ENCODE measurements at regions not wholly inside any gene's neighbourhood (a gene's known extent, or its start where the extent isn't known, plus 50 kb on each side); places are given as distances from the start of the nearest gene placed in this dataset.

- CTCF ChIA-PET, result no interaction called here
- Histone ChIP-seq H3F3A (ENCODE audit: low read length, unreplicated experiment) (no peaks in the 10 kb centered on the region), H3K4me3 (ENCODE audit: low read length) (no peak overlapping the region), H3K9me2 (replicated peaks; ENCODE audit: low read length) (no peaks in the 10 kb centered on the region), H3K9me3 (ENCODE audit: low read length) (no peaks in the 10 kb centered on the region), H3K4me2 (ENCODE audit: low read length) (no peak overlapping the region), H3K9ac (ENCODE audit: low read length) (no peak overlapping the region), H3K27me3 (ENCODE audit: low read length) (no peaks in the 10 kb centered on the region), H4K20me1 (ENCODE audit: low read length) (no peaks in the 10 kb centered on the region), H3K4me1 (ENCODE audit: insufficient read depth, low read length) (no peaks in the 10 kb centered on the region), H3K79me2 (ENCODE audit: low read length) (no peaks in the 10 kb centered on the region), H3K27ac (ENCODE audit: low read length) (no peak overlapping the region), H3K36me3 (ENCODE audit: low read depth, low read length) (no peaks in the 10 kb centered on the region), H2AFZ (ENCODE audit: low read length) (no peak overlapping the region)
- intact Hi-C loops (cut with micrococcal nuclease), result no loop called here
- POLR2A ChIA-PET (ENCODE audit: unreplicated experiment), result no interaction called here
- no peak for ATAC-seq
- BruUV-seq (replicated peaks), result no TSS peak
- TF ChIP-seq, protein P1, sequence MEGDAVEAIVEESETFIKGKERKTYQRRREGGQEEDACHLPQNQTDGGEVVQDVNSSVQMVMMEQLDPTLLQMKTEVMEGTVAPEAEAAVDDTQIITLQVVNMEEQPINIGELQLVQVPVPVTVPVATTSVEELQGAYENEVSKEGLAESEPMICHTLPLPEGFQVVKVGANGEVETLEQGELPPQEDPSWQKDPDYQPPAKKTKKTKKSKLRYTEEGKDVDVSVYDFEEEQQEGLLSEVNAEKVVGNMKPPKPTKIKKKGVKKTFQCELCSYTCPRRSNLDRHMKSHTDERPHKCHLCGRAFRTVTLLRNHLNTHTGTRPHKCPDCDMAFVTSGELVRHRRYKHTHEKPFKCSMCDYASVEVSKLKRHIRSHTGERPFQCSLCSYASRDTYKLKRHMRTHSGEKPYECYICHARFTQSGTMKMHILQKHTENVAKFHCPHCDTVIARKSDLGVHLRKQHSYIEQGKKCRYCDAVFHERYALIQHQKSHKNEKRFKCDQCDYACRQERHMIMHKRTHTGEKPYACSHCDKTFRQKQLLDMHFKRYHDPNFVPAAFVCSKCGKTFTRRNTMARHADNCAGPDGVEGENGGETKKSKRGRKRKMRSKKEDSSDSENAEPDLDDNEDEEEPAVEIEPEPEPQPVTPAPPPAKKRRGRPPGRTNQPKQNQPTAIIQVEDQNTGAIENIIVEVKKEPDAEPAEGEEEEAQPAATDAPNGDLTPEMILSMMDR (conservative IDR thresholded peaks at IDR 0.05; ENCODE audit: low read depth, low read length), result no peak
- no peak for TF ChIP-seq EZH2phosphoT487 (IDR thresholded peaks at IDR 0.05; ENCODE audit: borderline replicate concordance, low read length)
- no peak for TF ChIP-seq EZH2 (IDR thresholded peaks at IDR 0.05; ENCODE audit: low read length, unreplicated experiment)
- no peak for DNase-seq
Observed at GRCh38 chr7:137094-137891, 55.1 kb upstream of the FAM20C start.

- BruUV-seq (replicated peaks), result no TSS peak
- Histone ChIP-seq H4K20me1 (ENCODE audit: low read length) (no peaks in the 10 kb centered on the region), H3K4me3 (ENCODE audit: low read length) (no peak overlapping the region), H3K4me1 (ENCODE audit: insufficient read depth, low read length) (no peaks in the 10 kb centered on the region), H3K4me2 (ENCODE audit: low read length) (no peak overlapping the region), H3K9me3 (ENCODE audit: low read length) (no peaks in the 10 kb centered on the region), H3K27ac (ENCODE audit: low read length) (no peak overlapping the region), H3K9me2 (replicated peaks; ENCODE audit: low read length) (no peaks in the 10 kb centered on the region), H3K27me3 (ENCODE audit: low read length) (no peaks in the 10 kb centered on the region), H2AFZ (ENCODE audit: low read length) (no peak overlapping the region), H3K36me3 (ENCODE audit: low read depth, low read length) (no peaks in the 10 kb centered on the region), H3K9ac (ENCODE audit: low read length) (no peak overlapping the region), H3K79me2 (ENCODE audit: low read length) (no peaks in the 10 kb centered on the region), H3F3A (ENCODE audit: low read length, unreplicated experiment) (no peaks in the 10 kb centered on the region)
- CTCF ChIA-PET, result no interaction called here
- DNase-seq (no peak), ATAC-seq (no peak)
- TF ChIP-seq EZH2 (IDR thresholded peaks at IDR 0.05; ENCODE audit: low read length, unreplicated experiment), result no peak
- intact Hi-C loops (cut with micrococcal nuclease), result no loop called here
- POLR2A ChIA-PET (ENCODE audit: unreplicated experiment), result no interaction called here
Observed at GRCh38 chr7:139131-139530, 53.2 kb upstream of the FAM20C start.

- Histone ChIP-seq H3K27ac (ENCODE audit: low read length) (no peak overlapping the region), H3K36me3 (ENCODE audit: low read depth, low read length) (no peaks in the 10 kb centered on the region), H3K27me3 (ENCODE audit: low read length) (no peaks in the 10 kb centered on the region), H3K9me3 (ENCODE audit: low read length) (no peaks in the 10 kb centered on the region), H3K4me1 (ENCODE audit: insufficient read depth, low read length) (no peaks in the 10 kb centered on the region), H4K20me1 (ENCODE audit: low read length) (no peaks in the 10 kb centered on the region), H3K4me2 (ENCODE audit: low read length) (no peak overlapping the region), H3K9me2 (replicated peaks; ENCODE audit: low read length) (no peaks in the 10 kb centered on the region), H3K4me3 (ENCODE audit: low read length) (no peak overlapping the region), H2AFZ (ENCODE audit: low read length) (no peak overlapping the region), H3K9ac (ENCODE audit: low read length) (no peak overlapping the region), H3F3A (ENCODE audit: low read length, unreplicated experiment) (no peaks in the 10 kb centered on the region), H3K79me2 (ENCODE audit: low read length) (no peaks in the 10 kb centered on the region)
- DNase-seq, result no peak
- TF ChIP-seq EZH2 (IDR thresholded peaks at IDR 0.05; ENCODE audit: low read length, unreplicated experiment) (no peak), EZH2phosphoT487 (IDR thresholded peaks at IDR 0.05; ENCODE audit: borderline replicate concordance, low read length) (no peak)
- TF ChIP-seq, protein P1 (conservative IDR thresholded peaks at IDR 0.05; ENCODE audit: low read depth, low read length), result no peak
- no TSS peak for BruUV-seq (replicated peaks)
- intact Hi-C loops (cut with micrococcal nuclease), result no loop called here
- no peak for ATAC-seq
- CTCF ChIA-PET, result no interaction called here
- POLR2A ChIA-PET (ENCODE audit: unreplicated experiment), result no interaction called here
Observed at GRCh38 chr7:139561-140243, 52.7 kb upstream of the FAM20C start.
